Keratinocyte (primary cell): ENCODE measurements at regions not wholly inside any gene's neighbourhood (a gene's known extent, or its start where the extent isn't known, plus 50 kb on each side); places are given as distances from the start of the nearest gene placed in this dataset.

ENCODE experiments used
- DNase-seq: peaks from one replicate; pipeline ENCODE4 v3.0.0-alpha.2; 2011; ENCODE audit warnings: low read depth, missing footprints, low spot score
- FAIRE-seq: peaks from 2 replicates; lab custom pipeline; 2011; peaks lifted over from hg19 to GRCh38; lab: Jason Lieb, UNC
- H2AFZ ChIP-seq: 2 replicates; pipeline ENCODE4 v1.6.0; 2012; ENCODE audit warnings: low read length, control low read depth, inconsistent platforms; ENCODE audit not compliant: control insufficient read depth
- H3K27ac ChIP-seq: 2 replicates; pipeline ENCODE4 v1.5.1; 2011; ENCODE audit warnings: low read length; ENCODE audit not compliant: control insufficient read depth, insufficient read depth
- H3K27me3 ChIP-seq: 3 replicates; pipeline ENCODE4 v1.6.0; 2011; ENCODE audit warnings: low read length; ENCODE audit not compliant: control insufficient read depth, insufficient read depth; ENCODE audit errors: extremely low read depth
- H3K36me3 ChIP-seq, 2 experiments: 2 replicates in 1 of 2; 3 replicates in 1 of 2; pipeline ENCODE4 v1.5.1; 2011; ENCODE audit warnings: low read length in 2 of 2, mild to moderate bottlenecking in 1 of 2; ENCODE audit not compliant: control insufficient read depth in 2 of 2, insufficient read depth in 2 of 2; ENCODE audit errors: extremely low read depth in 1 of 2
- H3K4me1 ChIP-seq: 3 replicates; pipeline ENCODE4 v1.5.1; 2011; ENCODE audit warnings: low read length; ENCODE audit not compliant: control insufficient read depth, insufficient read depth; ENCODE audit errors: extremely low read depth
- H3K4me2 ChIP-seq: 3 replicates; pipeline ENCODE4 v1.6.0; 2011; ENCODE audit warnings: low read depth, low read length; ENCODE audit not compliant: control insufficient read depth, insufficient read depth; ENCODE audit errors: extremely low read depth
- H3K4me3 ChIP-seq, 3 experiments: fragments of 200-600 bp in 1 of 3; sonication (generic) in 1 of 3; 2 replicates in 2 of 3; 3 replicates in 1 of 3; pipeline ENCODE4 v1.5.1; 2011 to 2016; ENCODE audit warnings: low read length in 3 of 3, mild to moderate bottlenecking in 3 of 3, control low read depth in 2 of 3, inconsistent platforms in 1 of 3, low read depth in 1 of 3, mixed read lengths in 1 of 3, mixed run types in 1 of 3, moderate library complexity in 1 of 3; ENCODE audit not compliant: control insufficient read depth in 2 of 3, insufficient read depth in 2 of 3; ENCODE audit errors: extremely low read depth in 1 of 3
- H3K79me2 ChIP-seq: 2 replicates; pipeline ENCODE4 v1.6.0; 2012; ENCODE audit warnings: low read length; ENCODE audit not compliant: control insufficient read depth, insufficient read depth
- H3K9ac ChIP-seq: 3 replicates; pipeline ENCODE4 v1.6.0; 2011; ENCODE audit warnings: low read length; ENCODE audit not compliant: control insufficient read depth, insufficient read depth; ENCODE audit errors: extremely low read depth
- H3K9me1 ChIP-seq: 3 replicates; pipeline ENCODE4 v1.6.0; 2011; ENCODE audit warnings: low read length; ENCODE audit not compliant: control insufficient read depth, insufficient read depth; ENCODE audit errors: extremely low read depth
- H3K9me3 ChIP-seq: 2 replicates; pipeline ENCODE4 v1.5.1; 2012; ENCODE audit warnings: low read depth, low read length; ENCODE audit not compliant: control insufficient read depth
- H4K20me1 ChIP-seq: 3 replicates; pipeline ENCODE4 v1.6.0; 2011; ENCODE audit warnings: low read length; ENCODE audit not compliant: control insufficient read depth, insufficient read depth; ENCODE audit errors: extremely low read depth
- EZH2 ChIP-seq: IDR thresholded peaks from one replicate; pipeline ENCODE4 v1.6.1; 2012; ENCODE audit warnings: inconsistent platforms, mild to moderate bottlenecking, low read length, moderate library complexity
- dilution Hi-C: fragments of 300-500 bp; cut with MboI; formaldehyde crosslinking; loops from one replicate; pipeline ENCODE4 v1.7.0; 2020; ENCODE audit warnings: low sequenced_read_pairs; ENCODE audit not compliant: extremely low pct_ligation_motif_present
- TF ChIP-seq, protein P1 (sequence below), 3 experiments: IDR thresholded peaks in 1 of 3; conservative IDR thresholded peaks in 1 of 3; optimal IDR thresholded peaks in 1 of 3; 2 replicates in 2 of 3; 3 replicates in 1 of 3; pipeline versions ENCODE3 to v1.5.1; 2011; ENCODE audit warnings: low read length in 3 of 3, mild to moderate bottlenecking in 3 of 3, moderate library complexity in 2 of 3, control low read depth in 1 of 3, inconsistent platforms in 1 of 3; ENCODE audit not compliant: insufficient read depth in 2 of 3; ENCODE audit errors: extremely low read depth in 1 of 3

DNA sequence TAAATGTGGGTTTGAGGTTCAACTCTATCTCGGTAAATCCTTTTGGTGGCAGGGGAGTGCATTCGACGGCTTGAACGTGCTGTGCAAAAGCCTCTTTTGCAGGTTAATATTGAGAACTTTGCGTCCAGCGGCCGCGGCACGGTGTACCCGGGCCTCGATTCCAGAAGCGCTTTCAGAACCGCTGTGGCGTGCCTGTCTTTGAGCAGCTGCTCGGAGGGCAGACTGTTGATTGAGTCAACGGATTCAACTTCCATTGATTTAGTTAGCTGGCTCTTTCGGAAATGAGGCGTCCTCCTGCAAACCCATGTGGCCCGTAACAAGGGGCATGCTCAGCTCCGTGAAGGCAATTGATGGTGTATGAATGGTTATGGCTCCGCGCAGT, 1247.8 kb downstream of the BRD1 start:
- Histone ChIP-seq H3K9me3 (peaks cover 9% of the 10 kb centered on the region), H3K27me3 (peaks cover 5% of the 10 kb centered on the region), H2AFZ (no peak overlapping the region), H3K79me2 (no peaks in the 10 kb centered on the region), H4K20me1 (no peaks in the 10 kb centered on the region), H3K27ac (no peak overlapping the region), H3K4me2 (no peak overlapping the region), H3K36me3 (no peaks in the 10 kb centered on the region), H3K9me1 (no peaks in the 10 kb centered on the region), H3K4me1 (no peaks in the 10 kb centered on the region), H3K4me3 (no peak overlapping the region), H3K9ac (no peak overlapping the region)
- no peak for FAIRE-seq
- dilution Hi-C loops = no loop called here
- no peak for TF ChIP-seq EZH2
- TF ChIP-seq, protein P1, sequence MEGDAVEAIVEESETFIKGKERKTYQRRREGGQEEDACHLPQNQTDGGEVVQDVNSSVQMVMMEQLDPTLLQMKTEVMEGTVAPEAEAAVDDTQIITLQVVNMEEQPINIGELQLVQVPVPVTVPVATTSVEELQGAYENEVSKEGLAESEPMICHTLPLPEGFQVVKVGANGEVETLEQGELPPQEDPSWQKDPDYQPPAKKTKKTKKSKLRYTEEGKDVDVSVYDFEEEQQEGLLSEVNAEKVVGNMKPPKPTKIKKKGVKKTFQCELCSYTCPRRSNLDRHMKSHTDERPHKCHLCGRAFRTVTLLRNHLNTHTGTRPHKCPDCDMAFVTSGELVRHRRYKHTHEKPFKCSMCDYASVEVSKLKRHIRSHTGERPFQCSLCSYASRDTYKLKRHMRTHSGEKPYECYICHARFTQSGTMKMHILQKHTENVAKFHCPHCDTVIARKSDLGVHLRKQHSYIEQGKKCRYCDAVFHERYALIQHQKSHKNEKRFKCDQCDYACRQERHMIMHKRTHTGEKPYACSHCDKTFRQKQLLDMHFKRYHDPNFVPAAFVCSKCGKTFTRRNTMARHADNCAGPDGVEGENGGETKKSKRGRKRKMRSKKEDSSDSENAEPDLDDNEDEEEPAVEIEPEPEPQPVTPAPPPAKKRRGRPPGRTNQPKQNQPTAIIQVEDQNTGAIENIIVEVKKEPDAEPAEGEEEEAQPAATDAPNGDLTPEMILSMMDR (optimal IDR thresholded peaks at IDR 0.05 in 1 of 3, IDR thresholded peaks at IDR 0.05 in 1 of 3, conservative IDR thresholded peaks at IDR 0.05 in 1 of 3; ENCODE audit: extremely low read depth in 1 of 3, insufficient read depth in 2 of 3, low read length in 3 of 3) = no peak
- no peak for DNase-seq

DNA sequence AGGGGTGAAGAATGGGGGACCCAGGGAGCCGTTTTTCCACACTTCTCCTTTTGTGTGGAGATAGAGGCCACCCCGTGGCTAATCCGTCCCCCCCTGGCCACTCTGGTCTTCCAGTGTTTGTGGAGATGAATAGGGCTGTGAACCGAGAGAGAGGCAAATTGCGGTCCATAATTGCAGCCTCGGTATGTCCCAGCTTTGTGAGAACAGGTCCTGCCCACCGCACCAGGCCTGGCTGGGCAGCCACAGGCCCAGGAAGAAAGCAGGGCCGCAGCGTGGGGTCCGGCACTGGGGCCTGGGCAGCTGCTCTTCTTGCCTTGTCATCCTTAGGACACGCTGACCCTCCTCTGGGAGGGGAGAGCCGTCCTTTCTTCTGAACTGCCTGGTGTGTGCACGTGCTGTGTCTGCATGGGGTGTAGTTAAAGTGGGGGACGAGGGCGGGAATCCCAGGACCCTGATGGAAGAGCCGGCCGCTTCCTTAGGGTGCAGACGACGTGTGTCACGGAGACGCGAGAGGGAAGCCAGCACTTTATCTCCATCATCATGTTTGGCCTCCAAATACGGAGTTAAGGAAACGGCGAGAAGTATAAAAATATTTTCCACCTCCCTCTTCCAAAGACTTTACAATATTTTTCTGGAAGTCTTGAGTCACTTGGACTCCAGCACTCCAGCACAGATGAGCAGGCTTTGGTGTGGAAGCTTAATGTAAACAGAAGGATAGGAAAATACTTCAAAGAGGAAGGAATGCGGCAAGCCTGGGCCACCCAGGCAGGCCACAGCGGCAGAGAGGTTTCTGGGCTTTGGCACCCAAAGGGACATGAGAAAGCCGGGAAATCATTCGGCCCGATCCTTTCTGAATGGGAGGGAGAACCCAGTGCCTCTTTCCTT, 1248.4 kb downstream of the BRD1 start:
- Histone ChIP-seq H3K79me2 (no peaks in the 10 kb centered on the region), H2AFZ (no peak overlapping the region), H3K36me3 (no peaks in the 10 kb centered on the region), H3K4me3 (no peak overlapping the region), H3K4me2 (no peak overlapping the region), H3K9ac (no peak overlapping the region), H3K9me1 (no peaks in the 10 kb centered on the region), H4K20me1 (no peaks in the 10 kb centered on the region), H3K27me3 (peaks cover 12% of the 10 kb centered on the region), H3K27ac (no peak overlapping the region), H3K4me1 (no peaks in the 10 kb centered on the region), H3K9me3 (peaks cover 3% of the 10 kb centered on the region)
- DNase-seq (no peak), FAIRE-seq (no peak)
- TF ChIP-seq EZH2 = no peak
- TF ChIP-seq, protein P1 (optimal IDR thresholded peaks at IDR 0.05 in 1 of 3, IDR thresholded peaks at IDR 0.05 in 1 of 3, conservative IDR thresholded peaks at IDR 0.05 in 1 of 3; ENCODE audit: extremely low read depth in 1 of 3, insufficient read depth in 2 of 3, low read length in 3 of 3) = no peak
- dilution Hi-C loops = no loop called here
